Globus pallidus (tissue), 1 donor: ENCODE measurements at regions not wholly inside any gene's neighbourhood (a gene's known extent, or its start where the extent isn't known, plus 50 kb on each side); places are given as distances from the start of the nearest gene placed in this dataset.
"Not testable (repeated sequence)": the region's sequence is repeated elsewhere in the genome, so short reads cannot be mapped to it uniquely, and the experiment has no call there.

Source experiments
- DNase-seq: peaks from one replicate; pipeline ENCODE4 v3.0.0-alpha.2; 2015; ENCODE audit warnings: low spot score

GRCh38 chr2:192536922-192537624 lies 342.3 kb upstream of the TMEFF2 start:
- no peak for DNase-seq

- DNase-seq = no peak
Observed at GRCh38 chr2:192535956-192536921, 341.5 kb upstream of the TMEFF2 start.

GRCh38 chr2:192534072-192534471 lies 339.3 kb upstream of the TMEFF2 start:
- no peak for DNase-seq

- DNase-seq = not testable (repeated sequence)
Observed at GRCh38 chr2:192524642-192525251, 330.0 kb upstream of the TMEFF2 start.

- not testable (repeated sequence) for DNase-seq
Observed at GRCh38 chr2:192524214-192524613, 329.5 kb upstream of the TMEFF2 start.

GRCh38 chr2:192515937-192516336 lies 321.2 kb upstream of the TMEFF2 start:
- no peak for DNase-seq

- no peak for DNase-seq
Observed at GRCh38 chr2:192513575-192513974, 318.8 kb upstream of the TMEFF2 start.

GRCh38 chr2:192507836-192508450 lies 313.2 kb upstream of the TMEFF2 start:
- DNase-seq = not testable (repeated sequence)

GRCh38 chr2:192500550-192501200 lies 305.9 kb upstream of the TMEFF2 start:
- no peak for DNase-seq

- DNase-seq = no peak
Observed at GRCh38 chr2:192499476-192499875, 304.7 kb upstream of the TMEFF2 start.

- no peak for DNase-seq
Observed at GRCh38 chr2:192498747-192499146, 304.0 kb upstream of the TMEFF2 start.

- DNase-seq = not testable (repeated sequence)
Observed at GRCh38 chr2:192488158-192488557, 293.4 kb upstream of the TMEFF2 start.

- DNase-seq = no peak
Observed at GRCh38 chr2:192487636-192488035, 292.9 kb upstream of the TMEFF2 start.

- no peak for DNase-seq
Observed at GRCh38 chr2:192484903-192485302, 290.2 kb upstream of the TMEFF2 start.

GRCh38 chr2:192480984-192481383 lies 286.3 kb upstream of the TMEFF2 start:
- DNase-seq = no peak

GRCh38 chr2:192473331-192473730 lies 278.6 kb upstream of the TMEFF2 start:
- no peak for DNase-seq

GRCh38 chr2:192471982-192472381 lies 277.2 kb upstream of the TMEFF2 start:
- DNase-seq = no peak

- DNase-seq = no peak
Observed at GRCh38 chr2:192469612-192470011, 274.9 kb upstream of the TMEFF2 start.

- DNase-seq = no peak
Observed at GRCh38 chr2:192467953-192468660, 273.4 kb upstream of the TMEFF2 start.

GRCh38 chr2:192465141-192465540 lies 270.4 kb upstream of the TMEFF2 start:
- no peak for DNase-seq

- no peak for DNase-seq
Observed at GRCh38 chr2:192459422-192459821, 264.7 kb upstream of the TMEFF2 start.
